ENCODE measurements at regions not wholly inside any gene's neighbourhood (a gene's known extent, or its start where the extent isn't known, plus 50 kb on each side); places are given as distances from the start of the nearest gene placed in this dataset.

DNA sequence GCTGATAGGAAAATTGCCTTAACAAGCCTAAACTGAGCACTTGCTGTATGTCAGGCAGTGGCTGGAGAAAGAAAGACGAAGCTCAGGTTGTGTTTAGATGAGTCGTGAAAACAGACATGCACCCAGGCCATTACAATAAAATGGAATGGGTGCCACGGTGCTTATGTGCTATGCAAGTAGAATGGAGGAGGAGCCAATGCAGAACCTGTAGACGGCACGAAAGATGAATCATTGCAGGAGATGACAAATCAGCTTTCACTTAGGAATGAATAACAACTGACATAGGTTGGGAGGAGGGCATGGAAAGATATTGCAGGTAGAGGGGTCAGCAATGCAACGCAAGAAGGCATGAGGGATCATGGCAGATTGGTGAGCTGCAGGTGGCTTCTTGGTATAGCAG is 61.2 kb upstream of the ARHGAP21 start:
- no peak for DNase-seq (ENCODE audit: low read depth, low spot score)
- no peak overlapping the region for H3K4me3 ChIP-seq (ENCODE audit: low read depth, low read length)
- no peak overlapping the region for H3K27ac ChIP-seq (ENCODE audit: low read depth, low read length)
- TF ChIP-seq, protein P1, sequence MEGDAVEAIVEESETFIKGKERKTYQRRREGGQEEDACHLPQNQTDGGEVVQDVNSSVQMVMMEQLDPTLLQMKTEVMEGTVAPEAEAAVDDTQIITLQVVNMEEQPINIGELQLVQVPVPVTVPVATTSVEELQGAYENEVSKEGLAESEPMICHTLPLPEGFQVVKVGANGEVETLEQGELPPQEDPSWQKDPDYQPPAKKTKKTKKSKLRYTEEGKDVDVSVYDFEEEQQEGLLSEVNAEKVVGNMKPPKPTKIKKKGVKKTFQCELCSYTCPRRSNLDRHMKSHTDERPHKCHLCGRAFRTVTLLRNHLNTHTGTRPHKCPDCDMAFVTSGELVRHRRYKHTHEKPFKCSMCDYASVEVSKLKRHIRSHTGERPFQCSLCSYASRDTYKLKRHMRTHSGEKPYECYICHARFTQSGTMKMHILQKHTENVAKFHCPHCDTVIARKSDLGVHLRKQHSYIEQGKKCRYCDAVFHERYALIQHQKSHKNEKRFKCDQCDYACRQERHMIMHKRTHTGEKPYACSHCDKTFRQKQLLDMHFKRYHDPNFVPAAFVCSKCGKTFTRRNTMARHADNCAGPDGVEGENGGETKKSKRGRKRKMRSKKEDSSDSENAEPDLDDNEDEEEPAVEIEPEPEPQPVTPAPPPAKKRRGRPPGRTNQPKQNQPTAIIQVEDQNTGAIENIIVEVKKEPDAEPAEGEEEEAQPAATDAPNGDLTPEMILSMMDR (IDR thresholded peaks at IDR 0.05; ENCODE audit: low read depth, low read length): no peak
- ChIA-PET POLR2A (no interaction called here), CTCF (no interaction called here)
- no peaks in the 10 kb centered on the region for H3K27me3 ChIP-seq (ENCODE audit: control insufficient read depth, insufficient read depth, low read length)
- no peaks in the 10 kb centered on the region; the same call in 1 of the 2 replicates for H3K9me3 ChIP-seq (ENCODE audit: control insufficient read depth, insufficient read depth, low read length)

- no peak for DNase-seq (ENCODE audit: low read depth, low spot score)
- CTCF ChIA-PET: no interaction called here
- H3K27me3 ChIP-seq (ENCODE audit: control insufficient read depth, insufficient read depth, low read length): no peaks in the 10 kb centered on the region
- no peak overlapping the region for H3K4me3 ChIP-seq (ENCODE audit: low read depth, low read length)
- H3K9me3 ChIP-seq (ENCODE audit: control insufficient read depth, insufficient read depth, low read length): no peaks in the 10 kb centered on the region; the same call in 1 of the 2 replicates
- POLR2A ChIA-PET: no interaction called here
- H3K27ac ChIP-seq (ENCODE audit: low read depth, low read length): no peak overlapping the region
- TF ChIP-seq, protein P1 (IDR thresholded peaks at IDR 0.05; ENCODE audit: low read depth, low read length): no peak
Observed at GRCh38 chr10:24784061-24784460, 60.4 kb upstream of the ARHGAP21 start.

GRCh38 chr10:24783504-24783903 is 59.8 kb upstream of the ARHGAP21 start:
- TF ChIP-seq, protein P1 (IDR thresholded peaks at IDR 0.05; ENCODE audit: low read depth, low read length): no peak
- H3K27ac ChIP-seq (ENCODE audit: low read depth, low read length): no peak overlapping the region
- H3K4me3 ChIP-seq (ENCODE audit: low read depth, low read length): no peak overlapping the region
- no peaks in the 10 kb centered on the region for H3K27me3 ChIP-seq (ENCODE audit: control insufficient read depth, insufficient read depth, low read length)
- DNase-seq (ENCODE audit: low read depth, low spot score): no peak
- ChIA-PET CTCF (interaction anchor here (1.2 kb wide), 1 partner anchor 166 kb away, joined by 3 read pairs; no protein-coding TSS in a partner anchor), POLR2A (no interaction called here)
- no peaks in the 10 kb centered on the region; the same call in 1 of the 2 replicates for H3K9me3 ChIP-seq (ENCODE audit: control insufficient read depth, insufficient read depth, low read length)

DNA sequence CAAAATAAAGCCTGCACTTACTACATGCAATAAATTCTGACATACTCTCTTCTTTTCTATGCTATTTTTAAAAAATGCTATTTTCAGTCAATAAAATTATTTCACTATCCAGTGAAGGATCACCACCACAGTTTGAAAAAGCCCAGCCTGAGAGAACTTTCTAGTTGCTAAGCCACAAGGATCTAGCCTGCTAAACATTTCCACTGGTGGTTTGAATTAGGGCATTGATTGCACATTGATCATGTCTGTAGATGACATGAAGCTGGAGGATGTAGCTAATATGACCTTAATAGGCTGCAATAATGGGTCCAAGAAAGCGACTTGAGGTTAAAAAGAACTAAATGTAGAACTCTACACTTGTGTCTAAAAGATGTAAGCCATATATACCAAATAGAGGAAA is 56.0 kb upstream of the ARHGAP21 start:
- CTCF ChIA-PET: interaction anchor here (0.7 kb wide), 1 partner anchor 1173 kb away, joined by 4 read pairs; no protein-coding TSS in a partner anchor
- TF ChIP-seq, protein P1 (IDR thresholded peaks at IDR 0.05; ENCODE audit: low read depth, low read length): no peak
- POLR2A ChIA-PET: no interaction called here
- Histone ChIP-seq H3K9me3 (ENCODE audit: control insufficient read depth, insufficient read depth, low read length) (no peaks in the 10 kb centered on the region; the same call in 1 of the 2 replicates), H3K27me3 (ENCODE audit: control insufficient read depth, insufficient read depth, low read length) (no peaks in the 10 kb centered on the region), H3K4me3 (ENCODE audit: low read depth, low read length) (no peak overlapping the region), H3K27ac (ENCODE audit: low read depth, low read length) (no peak overlapping the region)
- no peak for DNase-seq (ENCODE audit: low read depth, low spot score)

- no peak for DNase-seq (ENCODE audit: low read depth, low spot score)
Observed at GRCh38 chr10:24778298-24778697, 54.6 kb upstream of the ARHGAP21 start.

More at GRCh38 chr10:24778298-24778697, 54.6 kb upstream of the ARHGAP21 start:
- Histone ChIP-seq H3K9me3 (ENCODE audit: control insufficient read depth, insufficient read depth, low read length) (no peaks in the 10 kb centered on the region), H3K27ac (ENCODE audit: low read depth, low read length) (no peak overlapping the region), H3K4me3 (ENCODE audit: low read depth, low read length) (no peak overlapping the region), H3K27me3 (ENCODE audit: control insufficient read depth, insufficient read depth, low read length) (no peaks in the 10 kb centered on the region)
- POLR2A ChIA-PET: no interaction called here
- CTCF ChIA-PET: no interaction called here
- TF ChIP-seq, protein P1 (IDR thresholded peaks at IDR 0.05; ENCODE audit: low read depth, low read length): no peak
